Endothelial cell of umbilical vein (primary cell): ENCODE measurements at regions not wholly inside any gene's neighbourhood (a gene's known extent, or its start where the extent isn't known, plus 50 kb on each side); places are given as distances from the start of the nearest gene placed in this dataset.

Experiments
- BruUV-seq: library from RNA; stranded (reverse); fragments of 400-500 nt; replicated peaks from 2 replicates; lab custom pipeline; 2021; lab: Mats Ljungman, UMichigan
- CTCF ChIA-PET: fragments of 300-600, 350-600 bp; sonication (Branson Sonifier 250); formaldehyde crosslinking; loops from one replicate; lab custom pipeline; 2021; ENCODE audit warnings: antibody characterized with exemption, inconsistent platforms; lab: Charles Lee
- POLR2A ChIA-PET: fragments of 300-600, 350-600 bp; sonication (Branson Sonifier 250); formaldehyde crosslinking; loops from one replicate; lab custom pipeline; 2021; ENCODE audit warnings: antibody characterized with exemption, inconsistent platforms; lab: Charles Lee
- DNase-seq: peaks from one replicate; pipeline ENCODE4 v3.0.0-alpha.2; 2011; ENCODE audit warnings: low read depth, low spot score
- FAIRE-seq: peaks from 2 replicates; lab custom pipeline; 2011; peaks lifted over from hg19 to GRCh38; lab: Jason Lieb, UNC
- H2AFZ ChIP-seq: 2 replicates; pipeline ENCODE4 v1.6.0; 2012; ENCODE audit warnings: low read depth, low read length, control low read depth, inconsistent platforms
- H3K27ac ChIP-seq: 2 replicates; pipeline ENCODE4 v1.5.1; 2011; ENCODE audit warnings: low read depth, mild to moderate bottlenecking, control low read depth, low read length, moderate library complexity; ENCODE audit not compliant: insufficient read depth
- H3K27me3 ChIP-seq, 2 experiments: 2 replicates each; pipeline versions ENCODE4 v1.6.0 to v1.6.1; 2011; ENCODE audit warnings: low read length in 2 of 2, mixed read lengths in 1 of 2; ENCODE audit not compliant: control insufficient read depth in 2 of 2, insufficient read depth in 2 of 2
- H3K36me3 ChIP-seq, 2 experiments: 2 replicates in 1 of 2; 3 replicates in 1 of 2; pipeline ENCODE4 v1.5.1; 2011; ENCODE audit warnings: low read length in 2 of 2, mild to moderate bottlenecking in 1 of 2, moderate library complexity in 1 of 2; ENCODE audit not compliant: control insufficient read depth in 2 of 2, insufficient read depth in 2 of 2; ENCODE audit errors: extremely low read depth in 1 of 2
- H3K4me1 ChIP-seq: 3 replicates; pipeline ENCODE4 v1.5.1; 2011; ENCODE audit warnings: mild to moderate bottlenecking, low read length; ENCODE audit not compliant: control insufficient read depth, insufficient read depth; ENCODE audit errors: extremely low read depth
- H3K4me2 ChIP-seq: 2 replicates; pipeline ENCODE4 v1.6.1; 2011; ENCODE audit warnings: low read length, control low read depth, mixed read lengths; ENCODE audit not compliant: insufficient read depth
- H3K4me3 ChIP-seq, 3 experiments: fragments of 200-600 bp in 1 of 3; sonication (generic), shearing (Covaris generic) in 1 of 3; replicated peaks in 1 of 3; 2 replicates each; pipeline ENCODE4 v1.5.1; 2011 to 2016; ENCODE audit warnings: control low read depth in 3 of 3, low read length in 3 of 3, mild to moderate bottlenecking in 2 of 3, inconsistent platforms in 1 of 3, low read depth in 1 of 3, moderate library complexity in 1 of 3; ENCODE audit not compliant: insufficient read depth in 1 of 3
- H3K79me2 ChIP-seq: 2 replicates; pipeline ENCODE4 v1.6.0; 2012; ENCODE audit warnings: low read length, inconsistent platforms; ENCODE audit not compliant: control insufficient read depth, insufficient read depth
- H3K9ac ChIP-seq: replicated peaks from 2 replicates; pipeline ENCODE3; 2011; ENCODE audit warnings: low read length, control low read depth; ENCODE audit not compliant: insufficient read depth; ENCODE audit errors: extremely low read depth
- H3K9me1 ChIP-seq: replicated peaks from 3 replicates; pipeline ENCODE4 v1.6.0; 2011; ENCODE audit warnings: mild to moderate bottlenecking, low read length; ENCODE audit not compliant: control insufficient read depth, insufficient read depth; ENCODE audit errors: extremely low read depth
- H3K9me3 ChIP-seq: replicated peaks from 2 replicates; pipeline ENCODE4 v1.5.1; 2012; ENCODE audit warnings: low read length, inconsistent platforms; ENCODE audit not compliant: control insufficient read depth, insufficient read depth
- H4K20me1 ChIP-seq: replicated peaks from 2 replicates; pipeline ENCODE3; 2011; ENCODE audit warnings: mild to moderate bottlenecking, low read length; ENCODE audit not compliant: control insufficient read depth, insufficient read depth; ENCODE audit errors: extremely low read depth
- CTCF ChIP-seq, 2 donors: IDR thresholded peaks; 1 replicate in 1 of 2; 2 replicates in 1 of 2; pipeline ENCODE4 v1.5.1; 2011; ENCODE audit warnings: low read length in 2 of 2, mild to moderate bottlenecking in 2 of 2, moderate library complexity in 2 of 2, control low read depth in 1 of 2, inconsistent platforms in 1 of 2, low read depth in 1 of 2; ENCODE audit not compliant: insufficient read depth in 1 of 2; ENCODE audit errors: extremely low read depth in 1 of 2
- EZH2 ChIP-seq: IDR thresholded peaks from 2 replicates; pipeline ENCODE4 v1.6.1; 2012; ENCODE audit warnings: borderline replicate concordance, low read depth, mild to moderate bottlenecking, moderate library complexity, low read length, inconsistent platforms; ENCODE audit not compliant: severe bottlenecking
- FOS ChIP-seq: IDR thresholded peaks from 2 replicates; pipeline ENCODE4 v1.6.1; 2011; ENCODE audit warnings: mild to moderate bottlenecking, low read length, moderate library complexity, borderline replicate concordance; ENCODE audit not compliant: insufficient read depth
- GATA2 ChIP-seq: IDR thresholded peaks from 2 replicates; pipeline ENCODE4 v1.7.0; 2011; ENCODE audit warnings: low read depth, mild to moderate bottlenecking, moderate library complexity, mixed read lengths, low read length; ENCODE audit not compliant: insufficient read length, insufficient read depth
- JUN ChIP-seq: IDR thresholded peaks from 2 replicates; pipeline ENCODE4 v1.6.1; 2011; ENCODE audit warnings: borderline replicate concordance, low read depth; ENCODE audit not compliant: insufficient read length, insufficient read depth
- MYC ChIP-seq: IDR thresholded peaks from one replicate; pipeline ENCODE4 v1.6.1; 2011; ENCODE audit warnings: mild to moderate bottlenecking, low read depth, low read length
- POLR2A ChIP-seq: IDR thresholded peaks from 2 replicates; pipeline ENCODE4 v1.6.1; 2012; ENCODE audit warnings: low read depth, mild to moderate bottlenecking, control low read depth, low read length
- dilution Hi-C: fragments of 300-500 bp; cut with MboI; formaldehyde crosslinking; loops from one replicate; pipeline ENCODE4 v1.15.0; 2019; ENCODE audit warnings: low sequenced_read_pairs; ENCODE audit not compliant: extremely low pct_ligation_motif_present
- intact Hi-C: fragments of 100-400 bp; cut with micrococcal nuclease; formaldehyde crosslinking; loops from one replicate; pipeline ENCODE4 v1.10.0; 2022

GRCh38 chr15:62991698-62992097 lies 50.8 kb upstream of the TPM1 start:
- no peak for TF ChIP-seq CTCF (IDR thresholded peaks at IDR 0.05; ENCODE audit: extremely low read depth in 1 of 2, insufficient read depth in 1 of 2, low read depth in 1 of 2, low read length in 2 of 2)
- no peak for TF ChIP-seq GATA2
- no peak for TF ChIP-seq FOS
- no peaks in the 10 kb centered on the region for H3K9me3 ChIP-seq
- H4K20me1 ChIP-seq, result no peaks in the 10 kb centered on the region
- no peaks in the 10 kb centered on the region for H3K27me3 ChIP-seq
- no peak overlapping the region for H3K4me2 ChIP-seq
- no peaks in the 10 kb centered on the region for H3K4me1 ChIP-seq
- H3K9ac ChIP-seq, result no peak overlapping the region
- no peak overlapping the region for H2AFZ ChIP-seq
- H3K79me2 ChIP-seq, result no peaks in the 10 kb centered on the region
- ChIA-PET POLR2A (no interaction called here), CTCF (no interaction called here)
- H3K4me3 ChIP-seq, result no peak overlapping the region
- H3K9me1 ChIP-seq, result no peaks in the 10 kb centered on the region
- BruUV-seq, result no TSS peak
- intact Hi-C loops, result no loop called here
- H3K27ac ChIP-seq, result no peak overlapping the region
- DNase-seq (no peak), FAIRE-seq (no peak)
- no peaks in the 10 kb centered on the region for H3K36me3 ChIP-seq
- dilution Hi-C loops, result no loop called here

GRCh38 chr15:62992302-62992701 lies 50.2 kb upstream of the TPM1 start:
- H3K9ac ChIP-seq, result no peak overlapping the region
- H3K4me2 ChIP-seq, result no peak overlapping the region
- no peak overlapping the region for H3K4me3 ChIP-seq
- H4K20me1 ChIP-seq, result no peaks in the 10 kb centered on the region
- H3K9me1 ChIP-seq, result no peaks in the 10 kb centered on the region
- FAIRE-seq (no peak), DNase-seq (no peak)
- H3K4me1 ChIP-seq, result no peaks in the 10 kb centered on the region
- no peak overlapping the region for H3K27ac ChIP-seq
- no peaks in the 10 kb centered on the region for H3K36me3 ChIP-seq
- BruUV-seq, result no TSS peak
- ChIA-PET CTCF (no interaction called here), POLR2A (no interaction called here)
- H3K79me2 ChIP-seq, result no peaks in the 10 kb centered on the region
- TF ChIP-seq CTCF (IDR thresholded peaks at IDR 0.05; ENCODE audit: extremely low read depth in 1 of 2, insufficient read depth in 1 of 2, low read depth in 1 of 2, low read length in 2 of 2), result no peak
- no peak for TF ChIP-seq POLR2A
- TF ChIP-seq GATA2, result no peak
- no peak for TF ChIP-seq EZH2
- TF ChIP-seq JUN, result no peak
- no peak for TF ChIP-seq MYC
- no peaks in the 10 kb centered on the region for H3K27me3 ChIP-seq
- intact Hi-C loops (no loop called here), dilution Hi-C loops (no loop called here)
- H3K9me3 ChIP-seq, result no peaks in the 10 kb centered on the region
- H2AFZ ChIP-seq, result no peak overlapping the region
